HEK293T (cell line): ENCODE measurements at regions not wholly inside any gene's neighbourhood (a gene's known extent, or its start where the extent isn't known, plus 50 kb on each side); places are given as distances from the start of the nearest gene placed in this dataset.

ENCODE experiments used
- FOXM1 ChIP-seq: fragments of 450-650 bp; IDR thresholded peaks from 2 replicates; pipeline ENCODE4 v1.6.1; 2017; ENCODE audit warnings: mild to moderate bottlenecking, borderline replicate concordance
- HDGF ChIP-seq: fragments of 450-650 bp; IDR thresholded peaks from 2 replicates; pipeline ENCODE4 v1.6.1; 2017; ENCODE audit warnings: antibody characterized with exemption, borderline replicate concordance
- ZNF384 ChIP-seq: fragments of 450-650 bp; IDR thresholded peaks from 2 replicates; pipeline ENCODE4 v1.6.1; 2016

DNA sequence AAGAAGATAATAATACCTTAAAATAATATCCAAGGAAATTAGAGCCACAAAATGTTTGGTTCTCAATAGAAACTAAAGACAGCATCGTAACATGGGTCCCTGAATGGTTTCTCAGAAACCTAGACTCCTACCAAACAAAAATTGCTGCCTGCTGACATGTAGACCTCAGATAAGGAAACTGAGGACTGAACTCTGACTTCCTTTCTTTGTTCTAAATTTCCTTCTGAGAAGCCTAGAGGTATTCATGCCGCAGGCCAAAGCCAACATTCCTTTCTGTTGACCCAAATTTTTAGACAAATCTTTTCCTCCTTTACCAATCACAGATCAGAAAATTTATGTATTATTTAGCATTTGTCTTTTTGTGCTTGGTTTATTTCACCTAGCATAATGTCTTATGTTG is 816.7 kb upstream of the PHF14 start:
- TF ChIP-seq HDGF (no peak), FOXM1 (no peak), ZNF384 (no peak)
